Endodermal cell (in vitro differentiated cells): ENCODE measurements at regions not wholly inside any gene's neighbourhood (a gene's known extent, or its start where the extent isn't known, plus 50 kb on each side); places are given as distances from the start of the nearest gene placed in this dataset.

ENCODE experiments used
- DNase-seq: peaks from one replicate; pipeline ENCODE4 v3.0.0-alpha.2; 2017
- H3K27ac ChIP-seq: 2 replicates; pipeline ENCODE4 v1.5.1; 2013; ENCODE audit warnings: mild to moderate bottlenecking, low read depth, low read length, moderate library complexity
- H3K27me3 ChIP-seq: 2 replicates; pipeline ENCODE4 v1.6.1; 2013; ENCODE audit warnings: mild to moderate bottlenecking, low read length, moderate library complexity; ENCODE audit not compliant: insufficient read depth, control insufficient read depth, poor library complexity, severe bottlenecking
- H3K36me3 ChIP-seq: 2 replicates; pipeline ENCODE4 v1.7.0; 2013; ENCODE audit warnings: mild to moderate bottlenecking, low read length, moderate library complexity; ENCODE audit not compliant: control insufficient read depth, insufficient read depth
- H3K4me1 ChIP-seq: one replicate; pipeline ENCODE4 v1.7.0; 2013; ENCODE audit warnings: low read length; ENCODE audit not compliant: control insufficient read depth, insufficient read depth
- H3K4me3 ChIP-seq: 2 replicates; pipeline ENCODE4 v1.5.1; 2013; ENCODE audit warnings: mild to moderate bottlenecking, low read length, moderate library complexity
- H3K9ac ChIP-seq: 2 replicates; pipeline ENCODE4 v1.6.1; 2013; ENCODE audit warnings: mild to moderate bottlenecking, low read length, moderate library complexity; ENCODE audit not compliant: poor library complexity, severe bottlenecking; ENCODE audit errors: extremely low read depth
- H3K9me3 ChIP-seq: 2 replicates; pipeline ENCODE4 v1.6.1; 2013; ENCODE audit warnings: mild to moderate bottlenecking, low read length, moderate library complexity; ENCODE audit not compliant: control insufficient read depth
- H3K27ac Mint-ChIP-seq: 2 replicates; pipeline ENCODE4 v1.8.0; 2020; ENCODE audit warnings: mixed read lengths
- H3K27me3 Mint-ChIP-seq: 2 replicates; pipeline ENCODE4 v1.8.0; 2021; ENCODE audit warnings: mild to moderate bottlenecking, mixed read lengths; ENCODE audit not compliant: insufficient read depth
- H3K36me3 Mint-ChIP-seq: 2 replicates; pipeline ENCODE4 v1.8.0; 2020; ENCODE audit warnings: low read depth, mixed read lengths
- H3K4me1 Mint-ChIP-seq: 2 replicates; pipeline ENCODE4 v1.8.0; 2020; ENCODE audit warnings: mixed read lengths
- H3K4me3 Mint-ChIP-seq: 2 replicates; pipeline ENCODE4 v1.8.0; 2020; ENCODE audit warnings: mild to moderate bottlenecking, moderate library complexity, mixed read lengths
- H3K9me3 Mint-ChIP-seq: 2 replicates; pipeline ENCODE4 v1.8.0; 2020; ENCODE audit warnings: mild to moderate bottlenecking, mixed read lengths
- CTCF ChIP-seq: fragments of 200-600 bp; sonication (generic); conservative IDR thresholded peaks from 2 replicates; pipeline ENCODE4 v1.5.0; 2021; ENCODE audit warnings: antibody characterized with exemption, mild to moderate bottlenecking
- WGBS, 2 experiments: methylation state at CpG; one replicate each; pipeline versions ENCODE4 v1.1.5 to v1.1.7; 2013; ENCODE audit warnings: missing lambda C conversion rate in 2 of 2, mixed read lengths in 1 of 2; ENCODE audit not compliant: insufficient coverage in 1 of 2, insufficient read length in 1 of 2; 5-methylcytosine and 5-hydroxymethylcytosine counted together

GRCh38 chr13:68264692-68265091, 1034.6 kb upstream of the PCDH9 start:
- H3K9me3 ChIP-seq, result no peaks in the 10 kb centered on the region
- TF ChIP-seq CTCF, result no peak
- H3K27ac ChIP-seq, result no peak overlapping the region
- no peak overlapping the region for H3K9ac ChIP-seq
- no peaks in the 10 kb centered on the region for H3K36me3 ChIP-seq
- no peak overlapping the region for H3K4me3 Mint-ChIP-seq
- no peaks in the 10 kb centered on the region for H3K36me3 Mint-ChIP-seq
- no peaks in the 10 kb centered on the region for H3K9me3 Mint-ChIP-seq
- no peaks in the 10 kb centered on the region for H3K27me3 Mint-ChIP-seq
- H3K4me1 Mint-ChIP-seq, result no peaks in the 10 kb centered on the region
- H3K4me3 ChIP-seq, result no peak overlapping the region
- DNase-seq, result no peak
- H3K4me1 ChIP-seq, result no peaks in the 10 kb centered on the region
- no peak overlapping the region for H3K27ac Mint-ChIP-seq
- 83 to 98% methylated on average over 1 to 2 of the region's 2 CpGs for WGBS, 2 experiments
- H3K27me3 ChIP-seq, result no peaks in the 10 kb centered on the region

GRCh38 chr13:68261105-68261504, 1031.0 kb upstream of the PCDH9 start:
- TF ChIP-seq CTCF, result peak; percentile 72
- Mint-ChIP-seq H3K36me3 (no peaks in the 10 kb centered on the region), H3K9me3 (no peaks in the 10 kb centered on the region), H3K4me3 (no peak overlapping the region), H3K27me3 (no peaks in the 10 kb centered on the region), H3K4me1 (peaks cover 5% of the 10 kb centered on the region), H3K27ac (no peak overlapping the region)
- Histone ChIP-seq H3K9ac (no peak overlapping the region), H3K9me3 (no peaks in the 10 kb centered on the region), H3K27ac (no peak overlapping the region), H3K36me3 (no peaks in the 10 kb centered on the region), H3K4me3 (no peak overlapping the region), H3K4me1 (no peaks in the 10 kb centered on the region), H3K27me3 (no peaks in the 10 kb centered on the region)
- DNase-seq, result peak; percentile 74
- 92 to 93% methylated on average over 4 to 6 of the region's 6 CpGs for WGBS, 2 experiments

GRCh38 chr13:68257111-68257842, 1027.1 kb upstream of the PCDH9 start:
- H3K36me3 Mint-ChIP-seq, result no peaks in the 10 kb centered on the region
- DNase-seq, result no peak
- no peak overlapping the region for H3K27ac Mint-ChIP-seq
- H3K9me3 ChIP-seq, result no peaks in the 10 kb centered on the region
- no peaks in the 10 kb centered on the region for H3K27me3 ChIP-seq
- no peaks in the 10 kb centered on the region for H3K36me3 ChIP-seq
- H3K4me3 Mint-ChIP-seq, result no peak overlapping the region
- WGBS, 2 experiments, result 94 to 96% methylated on average over 4 to 15 of the region's 15 CpGs
- H3K9me3 Mint-ChIP-seq, result no peaks in the 10 kb centered on the region
- no peak overlapping the region for H3K9ac ChIP-seq
- H3K4me1 Mint-ChIP-seq, result peaks cover 5% of the 10 kb centered on the region
- H3K4me1 ChIP-seq, result no peaks in the 10 kb centered on the region
- no peak overlapping the region for H3K4me3 ChIP-seq
- no peak for TF ChIP-seq CTCF
- no peaks in the 10 kb centered on the region for H3K27me3 Mint-ChIP-seq
- no peak overlapping the region for H3K27ac ChIP-seq
